ENCODE measurements at regions not wholly inside any gene's neighbourhood (a gene's known extent, or its start where the extent isn't known, plus 50 kb on each side); places are given as distances from the start of the nearest gene placed in this dataset.

- H4K20me1 ChIP-seq (ENCODE audit: insufficient read depth, low read length, poor library complexity, severe bottlenecking): no peaks in the 10 kb centered on the region
- TF ChIP-seq EZH2phosphoT487 (IDR thresholded peaks at IDR 0.05; ENCODE audit: borderline replicate concordance): no peak
- TF ChIP-seq, protein P1, sequence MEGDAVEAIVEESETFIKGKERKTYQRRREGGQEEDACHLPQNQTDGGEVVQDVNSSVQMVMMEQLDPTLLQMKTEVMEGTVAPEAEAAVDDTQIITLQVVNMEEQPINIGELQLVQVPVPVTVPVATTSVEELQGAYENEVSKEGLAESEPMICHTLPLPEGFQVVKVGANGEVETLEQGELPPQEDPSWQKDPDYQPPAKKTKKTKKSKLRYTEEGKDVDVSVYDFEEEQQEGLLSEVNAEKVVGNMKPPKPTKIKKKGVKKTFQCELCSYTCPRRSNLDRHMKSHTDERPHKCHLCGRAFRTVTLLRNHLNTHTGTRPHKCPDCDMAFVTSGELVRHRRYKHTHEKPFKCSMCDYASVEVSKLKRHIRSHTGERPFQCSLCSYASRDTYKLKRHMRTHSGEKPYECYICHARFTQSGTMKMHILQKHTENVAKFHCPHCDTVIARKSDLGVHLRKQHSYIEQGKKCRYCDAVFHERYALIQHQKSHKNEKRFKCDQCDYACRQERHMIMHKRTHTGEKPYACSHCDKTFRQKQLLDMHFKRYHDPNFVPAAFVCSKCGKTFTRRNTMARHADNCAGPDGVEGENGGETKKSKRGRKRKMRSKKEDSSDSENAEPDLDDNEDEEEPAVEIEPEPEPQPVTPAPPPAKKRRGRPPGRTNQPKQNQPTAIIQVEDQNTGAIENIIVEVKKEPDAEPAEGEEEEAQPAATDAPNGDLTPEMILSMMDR (conservative IDR thresholded peaks at IDR 0.05; ENCODE audit: low read length): no peak
- H3K9me2 ChIP-seq (replicated peaks; ENCODE audit: low read depth, low read length): no peaks in the 10 kb centered on the region
Observed at GRCh38 chr16:85288869-85289660, 176.8 kb upstream of the CIBAR2 start.

DNA sequence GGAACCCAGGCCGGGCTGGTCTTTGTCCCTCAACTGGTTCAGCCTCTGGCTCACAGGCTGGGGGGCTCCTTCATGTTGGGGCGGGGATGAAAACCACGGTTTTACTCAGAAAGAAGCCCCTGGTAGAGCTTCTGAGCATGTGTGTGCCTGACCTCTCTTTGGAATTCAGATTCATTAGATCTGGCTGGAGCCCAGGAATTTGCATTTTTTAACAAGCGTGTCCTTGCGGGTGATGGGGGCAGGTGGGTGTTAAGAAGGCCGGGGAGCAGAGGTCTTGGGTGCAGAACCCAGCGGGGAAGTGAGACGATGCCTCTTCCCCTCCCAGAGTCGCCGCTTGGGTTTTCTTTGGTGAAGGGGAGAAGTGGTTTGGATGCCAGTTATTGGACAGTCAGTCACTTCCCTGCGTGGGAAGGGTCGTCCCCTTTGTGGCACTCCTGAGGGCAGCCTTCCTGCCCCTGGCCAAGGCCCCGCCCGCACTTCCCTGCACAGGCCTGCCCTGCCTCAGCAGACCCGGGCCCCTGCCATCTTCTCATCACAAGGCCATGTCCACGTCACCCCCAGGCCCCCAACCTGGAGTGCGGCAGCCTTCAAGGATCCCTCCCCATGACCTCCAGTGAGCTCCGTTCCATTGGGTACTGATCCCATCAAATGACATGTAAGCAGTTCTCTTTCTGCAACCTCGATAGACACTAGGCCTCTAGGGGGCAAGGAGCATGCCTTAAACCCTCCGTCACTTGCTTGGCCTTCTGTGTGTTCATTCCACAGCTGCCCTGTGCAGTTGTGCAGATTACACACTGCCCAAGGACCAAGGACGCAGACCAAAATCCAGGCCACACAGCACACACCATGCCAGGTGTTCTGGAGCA, 177.7 kb upstream of the CIBAR2 start:
- Histone ChIP-seq H3K4me2 (ENCODE audit: low read depth, low read length, poor library complexity, severe bottlenecking) (no peak overlapping the region), H3K79me2 (ENCODE audit: insufficient read depth, low read length) (no peaks in the 10 kb centered on the region), H3K9ac (ENCODE audit: low read depth, low read length, poor library complexity, severe bottlenecking) (no peak overlapping the region), H3K36me3 (ENCODE audit: insufficient read depth, low read length) (no peaks in the 10 kb centered on the region), H3F3A (ENCODE audit: low read depth) (no peaks in the 10 kb centered on the region), H3K4me1 (ENCODE audit: insufficient read depth, low read length, poor library complexity, severe bottlenecking) (no peaks in the 10 kb centered on the region), H4K20me1 (ENCODE audit: insufficient read depth, low read length, poor library complexity, severe bottlenecking) (no peaks in the 10 kb centered on the region), H2AFZ (ENCODE audit: low read length) (no peak overlapping the region), H3K4me3 (ENCODE audit: low read length, poor library complexity, severe bottlenecking) (no peak overlapping the region), H3K27me3 (ENCODE audit: insufficient read depth, low read length, poor library complexity, severe bottlenecking) (no peaks in the 10 kb centered on the region), H3K9me3 (ENCODE audit: insufficient read depth, low read depth, low read length) (no peaks in the 10 kb centered on the region), H3K9me2 (replicated peaks; ENCODE audit: low read depth, low read length) (no peaks in the 10 kb centered on the region)
- TF ChIP-seq EZH2phosphoT487 (IDR thresholded peaks at IDR 0.05; ENCODE audit: borderline replicate concordance): no peak
- TF ChIP-seq, protein P1 (conservative IDR thresholded peaks at IDR 0.05; ENCODE audit: low read length): no peak

More at GRCh38 chr16:85288869-85289660, 176.8 kb upstream of the CIBAR2 start:
- Histone ChIP-seq H3K4me1 (ENCODE audit: insufficient read depth, low read length, poor library complexity, severe bottlenecking) (no peaks in the 10 kb centered on the region), H3K4me2 (ENCODE audit: low read depth, low read length, poor library complexity, severe bottlenecking) (no peak overlapping the region), H3K9me3 (ENCODE audit: insufficient read depth, low read depth, low read length) (no peaks in the 10 kb centered on the region), H3K9ac (ENCODE audit: low read depth, low read length, poor library complexity, severe bottlenecking) (no peak overlapping the region), H3K27me3 (ENCODE audit: insufficient read depth, low read length, poor library complexity, severe bottlenecking) (no peaks in the 10 kb centered on the region), H3K79me2 (ENCODE audit: insufficient read depth, low read length) (no peaks in the 10 kb centered on the region), H2AFZ (ENCODE audit: low read length) (no peak overlapping the region), H3K4me3 (ENCODE audit: low read length, poor library complexity, severe bottlenecking) (no peak overlapping the region), H3K36me3 (ENCODE audit: insufficient read depth, low read length) (no peaks in the 10 kb centered on the region), H3F3A (ENCODE audit: low read depth) (no peaks in the 10 kb centered on the region)

DNA sequence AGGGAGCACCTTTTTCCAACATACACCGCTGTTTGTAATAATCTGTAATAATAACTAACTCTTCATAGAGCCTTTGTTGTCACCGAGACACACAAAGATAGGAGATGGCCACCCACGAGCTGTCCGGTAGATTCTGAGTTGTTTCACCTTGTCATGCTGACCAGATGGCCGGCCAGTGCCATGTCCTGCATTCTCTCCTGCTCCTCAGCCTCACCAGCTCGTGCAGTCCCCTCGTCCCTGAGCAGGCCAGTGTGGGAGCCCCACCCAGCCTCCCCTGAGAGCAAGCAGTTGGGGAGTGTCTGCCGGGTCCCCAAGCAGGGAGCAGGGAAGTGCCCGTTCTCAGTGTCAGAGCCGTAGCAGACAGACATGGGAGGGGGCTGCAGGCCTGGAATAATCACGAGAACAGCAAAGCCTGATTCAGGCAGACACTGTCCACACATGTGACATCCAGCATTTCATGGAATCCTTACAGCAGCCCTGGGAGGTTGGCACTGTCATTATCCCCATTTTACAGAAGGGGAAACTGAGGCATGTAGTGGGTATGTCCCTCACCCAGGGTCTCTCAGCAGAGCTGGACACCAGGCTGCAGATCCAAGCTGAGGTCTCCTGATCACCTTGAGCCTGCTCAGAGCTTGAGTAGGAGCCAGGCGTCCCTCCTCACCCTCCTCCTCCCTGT, 178.5 kb upstream of the CIBAR2 start:
- Histone ChIP-seq H3K36me3 (ENCODE audit: insufficient read depth, low read length) (no peaks in the 10 kb centered on the region), H3K9me2 (replicated peaks; ENCODE audit: low read depth, low read length) (no peaks in the 10 kb centered on the region), H3K4me1 (ENCODE audit: insufficient read depth, low read length, poor library complexity, severe bottlenecking) (no peaks in the 10 kb centered on the region)

More for the DNA sequence above, 178.5 kb upstream of the CIBAR2 start:
- Histone ChIP-seq H3K9me3 (ENCODE audit: insufficient read depth, low read depth, low read length) (no peaks in the 10 kb centered on the region), H3K4me3 (ENCODE audit: low read length, poor library complexity, severe bottlenecking) (no peak overlapping the region), H3K27me3 (ENCODE audit: insufficient read depth, low read length, poor library complexity, severe bottlenecking) (no peaks in the 10 kb centered on the region), H3K4me2 (ENCODE audit: low read depth, low read length, poor library complexity, severe bottlenecking) (no peak overlapping the region), H3K9ac (ENCODE audit: low read depth, low read length, poor library complexity, severe bottlenecking) (no peak overlapping the region), H3F3A (ENCODE audit: low read depth) (no peaks in the 10 kb centered on the region), H4K20me1 (ENCODE audit: insufficient read depth, low read length, poor library complexity, severe bottlenecking) (no peaks in the 10 kb centered on the region), H3K79me2 (ENCODE audit: insufficient read depth, low read length) (no peaks in the 10 kb centered on the region), H2AFZ (ENCODE audit: low read length) (no peak overlapping the region)
- no peak for TF ChIP-seq EZH2phosphoT487 (IDR thresholded peaks at IDR 0.05; ENCODE audit: borderline replicate concordance)
- TF ChIP-seq, protein P1 (conservative IDR thresholded peaks at IDR 0.05; ENCODE audit: low read length): no peak

All from Loucy (cell line).